ENCODE measurements at regions not wholly inside any gene's neighbourhood (a gene's known extent, or its start where the extent isn't known, plus 50 kb on each side); places are given as distances from the start of the nearest gene placed in this dataset.

- Mint-ChIP-seq H3K4me1 (peaks cover 8% of the 10 kb centered on the region), H3K27ac (no peak overlapping the region), H3K36me3 (no peaks in the 10 kb centered on the region), H3K27me3 (ENCODE audit: low read depth) (no peaks in the 10 kb centered on the region), H3K4me3 (no peak overlapping the region), H3K9me3 (no peaks in the 10 kb centered on the region)
- no peak for TF ChIP-seq CTCF (IDR thresholded peaks at IDR 0.05; ENCODE audit: unreplicated experiment)
- DNase-seq (ENCODE audit: low spot score in 2 of 2, unreplicated experiment in 2 of 2) = no peak
Observed at GRCh38 chr15:35934383-35935049, 388.6 kb upstream of the DPH6 start.

- no peak overlapping the region for H3K4me3 Mint-ChIP-seq
- DNase-seq (ENCODE audit: low spot score in 2 of 2, unreplicated experiment in 2 of 2) = no peak
- H3K27ac Mint-ChIP-seq = no peak overlapping the region
- no peaks in the 10 kb centered on the region for H3K9me3 Mint-ChIP-seq
- no peaks in the 10 kb centered on the region for H3K36me3 Mint-ChIP-seq
- no peak for TF ChIP-seq CTCF (IDR thresholded peaks at IDR 0.05; ENCODE audit: unreplicated experiment)
- no peaks in the 10 kb centered on the region for H3K27me3 Mint-ChIP-seq (ENCODE audit: low read depth)
- H3K4me1 Mint-ChIP-seq = peaks cover 3% of the 10 kb centered on the region
Observed at GRCh38 chr15:35936284-35936683, 390.3 kb upstream of the DPH6 start.

- DNase-seq (ENCODE audit: low spot score in 2 of 2, unreplicated experiment in 2 of 2) = no peak
- H3K27me3 Mint-ChIP-seq (ENCODE audit: low read depth) = no peaks in the 10 kb centered on the region
Observed at GRCh38 chr15:35937380-35937779, 391.4 kb upstream of the DPH6 start.

GRCh38 chr15:35944945-35945585, 399.1 kb upstream of the DPH6 start:
- Mint-ChIP-seq H3K27ac (no peak overlapping the region), H3K4me1 (peaks cover 3% of the 10 kb centered on the region), H3K27me3 (ENCODE audit: low read depth) (no peaks in the 10 kb centered on the region), H3K4me3 (no peak overlapping the region), H3K36me3 (no peaks in the 10 kb centered on the region), H3K9me3 (peaks cover 14% of the 10 kb centered on the region)
- TF ChIP-seq CTCF (IDR thresholded peaks at IDR 0.05; ENCODE audit: unreplicated experiment) = no peak
- DNase-seq (ENCODE audit: low spot score in 2 of 2, unreplicated experiment in 2 of 2) = no peak

More at GRCh38 chr15:35937380-35937779, 391.4 kb upstream of the DPH6 start:
- no peaks in the 10 kb centered on the region for H3K36me3 Mint-ChIP-seq
- peaks cover 3% of the 10 kb centered on the region for H3K4me1 Mint-ChIP-seq
- no peak overlapping the region for H3K27ac Mint-ChIP-seq
- H3K4me3 Mint-ChIP-seq = no peak overlapping the region
- H3K9me3 Mint-ChIP-seq = no peaks in the 10 kb centered on the region
- TF ChIP-seq CTCF (IDR thresholded peaks at IDR 0.05; ENCODE audit: unreplicated experiment) = no peak

- H3K9me3 Mint-ChIP-seq = peaks cover 6% of the 10 kb centered on the region
- no peak overlapping the region for H3K27ac Mint-ChIP-seq
- H3K4me1 Mint-ChIP-seq = peaks cover 25% of the 10 kb centered on the region
- H3K36me3 Mint-ChIP-seq = no peaks in the 10 kb centered on the region
- TF ChIP-seq CTCF (IDR thresholded peaks at IDR 0.05; ENCODE audit: unreplicated experiment) = no peak
- H3K27me3 Mint-ChIP-seq (ENCODE audit: low read depth) = no peaks in the 10 kb centered on the region
- no peak for DNase-seq (ENCODE audit: low spot score in 2 of 2, unreplicated experiment in 2 of 2)
- no peak overlapping the region for H3K4me3 Mint-ChIP-seq
Observed at GRCh38 chr15:35953424-35953823, 407.5 kb upstream of the DPH6 start.

Data from mesothelial cell of epicardium (in vitro differentiated cells).